GM12878 (cell line): ENCODE measurements at regions not wholly inside any gene's neighbourhood (a gene's known extent, or its start where the extent isn't known, plus 50 kb on each side); places are given as distances from the start of the nearest gene placed in this dataset.

Source experiments
- NFIC ChIP-seq: IDR thresholded peaks from 2 replicates; pipeline ENCODE4 v1.6.1; 2012; ENCODE audit warnings: low read depth, mild to moderate bottlenecking, inconsistent platforms, low read length, moderate library complexity
- NRF1 ChIP-seq: conservative IDR thresholded peaks from 2 replicates; pipeline ENCODE4 v1.6.1; 2011; ENCODE audit warnings: mild to moderate bottlenecking, low read depth, low read length, improper control_type of control experiment
- RB1 ChIP-seq: fragments of 450-650 bp; formaldehyde crosslinking; IDR thresholded peaks from 2 replicates; pipeline ENCODE4 v1.6.1; 2017; ENCODE audit warnings: mild to moderate bottlenecking, borderline replicate concordance
- SKIL ChIP-seq: fragments of 450-650 bp; IDR thresholded peaks from 2 replicates; pipeline ENCODE4 v1.6.1; 2017; ENCODE audit warnings: mild to moderate bottlenecking, low read depth, inconsistent platforms; ENCODE audit not compliant: poor library complexity, severe bottlenecking
- SRF ChIP-seq, 2 experiments: IDR thresholded peaks; 2 replicates each; pipeline ENCODE4 v1.6.1; 2011; ENCODE audit warnings: low read depth in 2 of 2, low read length in 2 of 2, mild to moderate bottlenecking in 1 of 2, moderate library complexity in 1 of 2
- ZNF592 ChIP-seq: fragments of 450-650 bp; IDR thresholded peaks from 2 replicates; pipeline ENCODE4 v1.6.1; 2017; ENCODE audit warnings: mild to moderate bottlenecking, moderate library complexity

GRCh38 chr1:68285046-68285445 is 52.7 kb upstream of the WLS start (continued):
- TF ChIP-seq SRF (IDR thresholded peaks at IDR 0.05; ENCODE audit: low read depth in 2 of 2, low read length in 2 of 2) (no peak), ZNF592 (no peak), NFIC (no peak), RB1 (no peak), NRF1 (no peak), SKIL (no peak)
